GM18873 (cell line): ENCODE measurements at regions not wholly inside any gene's neighbourhood (a gene's known extent, or its start where the extent isn't known, plus 50 kb on each side); places are given as distances from the start of the nearest gene placed in this dataset.
"Not testable (repeated sequence)": the region's sequence is repeated elsewhere in the genome, so short reads cannot be mapped to it uniquely, and the experiment has no call there.

ENCODE experiments used
- ATAC-seq: cut with Tn5 transposase; IDR thresholded peaks from one replicate; pipeline ENCODE4 v1.9.1; 2021; ENCODE audit warnings: mild to moderate bottlenecking, moderate library complexity, moderate number of reproducible peaks; ENCODE audit not compliant: unreplicated experiment, low FRiP score

GRCh38 chr20:24858500-24858899, 90.6 kb upstream of the CST7 start:
- not testable (repeated sequence) for ATAC-seq

- ATAC-seq = no peak
These were observed 89.5 kb upstream of the CST7 start for GRCh38 chr20:24859539-24859938.

GRCh38 chr20:24862186-24862585, 86.9 kb upstream of the CST7 start:
- ATAC-seq = no peak

GRCh38 chr20:24862606-24863005, 86.5 kb upstream of the CST7 start:
- ATAC-seq = no peak

- no peak for ATAC-seq
These were observed 85.7 kb upstream of the CST7 start for GRCh38 chr20:24863356-24863755.

GRCh38 chr20:24866008-24866407, 83.1 kb upstream of the CST7 start:
- ATAC-seq = no peak

GRCh38 chr20:24866742-24867141, 82.3 kb upstream of the CST7 start:
- ATAC-seq = no peak

GRCh38 chr20:24867556-24867955, 81.5 kb upstream of the CST7 start:
- no peak for ATAC-seq

- no peak for ATAC-seq
These were observed 80.6 kb upstream of the CST7 start for GRCh38 chr20:24868396-24868927.

- no peak for ATAC-seq
These were observed 80.1 kb upstream of the CST7 start for GRCh38 chr20:24868959-24869358.

GRCh38 chr20:24870057-24870456, 79.0 kb upstream of the CST7 start:
- no peak for ATAC-seq

GRCh38 chr20:24870881-24871280, 78.2 kb upstream of the CST7 start:
- no peak for ATAC-seq

- no peak for ATAC-seq
These were observed 77.4 kb upstream of the CST7 start for GRCh38 chr20:24871480-24872213.

- peak; percentile 45 for ATAC-seq
These were observed 76.6 kb upstream of the CST7 start for GRCh38 chr20:24872291-24873024.

GRCh38 chr20:24873025-24873620, 75.9 kb upstream of the CST7 start:
- ATAC-seq = no peak

GRCh38 chr20:24875078-24875477, 74.0 kb upstream of the CST7 start:
- no peak for ATAC-seq

GRCh38 chr20:24877652-24878051, 71.4 kb upstream of the CST7 start:
- no peak for ATAC-seq

GRCh38 chr20:24878657-24879056, 70.4 kb upstream of the CST7 start:
- ATAC-seq = no peak

GRCh38 chr20:24879875-24880274, 69.2 kb upstream of the CST7 start:
- no peak for ATAC-seq

- ATAC-seq = no peak
These were observed 68.7 kb upstream of the CST7 start for GRCh38 chr20:24880356-24880755.

- no peak for ATAC-seq
These were observed 58.8 kb upstream of the CST7 start for GRCh38 chr20:24890286-24890685.
